AG04450 (cell line): ENCODE measurements at regions not wholly inside any gene's neighbourhood (a gene's known extent, or its start where the extent isn't known, plus 50 kb on each side); places are given as distances from the start of the nearest gene placed in this dataset.
"Not testable (repeated sequence)": the region's sequence is repeated elsewhere in the genome, so short reads cannot be mapped to it uniquely, and the experiment has no call there.

Experiments used
- CTCF ChIA-PET: fragments of 300-600, 350-600 bp; formaldehyde crosslinking; extraction: SDS; loops from one replicate; lab custom pipeline; 2022; ENCODE audit warnings: antibody characterized with exemption, inconsistent platforms; lab: Charles Lee
- POLR2A ChIA-PET: fragments of 350-600 bp; formaldehyde crosslinking; extraction: SDS; loops from one replicate; lab custom pipeline; 2021; ENCODE audit warnings: antibody characterized with exemption, inconsistent platforms; lab: Yijun Ruan, JAX
- DNase-seq: peaks from one replicate; pipeline ENCODE4 v3.0.0-alpha.2; 2011; ENCODE audit warnings: low read depth, low spot score
- H3K27ac ChIP-seq: one replicate; pipeline ENCODE4 v1.5.1; 2012; ENCODE audit warnings: low read depth, low read length, control low read depth
- H3K27me3 ChIP-seq: one replicate; pipeline ENCODE4 v1.6.0; 2012; ENCODE audit warnings: low read length; ENCODE audit not compliant: control insufficient read depth, insufficient read depth
- H3K4me3 ChIP-seq: 2 replicates; pipeline ENCODE4 v1.5.1; 2011; ENCODE audit warnings: mild to moderate bottlenecking, low read depth, low read length, control low read depth
- H3K9me3 ChIP-seq: 2 replicates; pipeline ENCODE4 v1.5.1; 2012; ENCODE audit warnings: low read length; ENCODE audit not compliant: control insufficient read depth, insufficient read depth
- TF ChIP-seq, protein P1 (sequence below): IDR thresholded peaks from 2 replicates; pipeline ENCODE4 v1.5.1; 2011; ENCODE audit warnings: low read depth, low read length, control low read depth, inconsistent platforms

DNA sequence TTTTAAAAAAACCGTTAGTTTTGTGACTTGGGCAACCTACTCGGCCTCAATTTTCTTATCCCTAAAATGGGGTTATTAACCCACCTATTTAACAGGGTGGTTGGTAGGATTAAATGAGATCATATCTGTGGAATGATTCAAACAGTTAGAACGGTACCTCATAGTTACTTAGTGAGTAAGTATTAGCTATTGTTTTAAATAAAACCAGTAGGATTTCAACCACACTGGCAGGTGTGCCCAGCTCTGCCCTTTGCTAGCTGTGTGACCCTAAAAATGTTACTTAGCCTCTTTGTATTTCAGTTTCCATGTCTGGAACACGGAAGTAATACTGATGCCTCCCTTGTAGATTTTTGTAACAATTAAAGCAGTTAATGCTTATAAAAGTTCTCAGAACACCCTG lies 225.8 kb upstream of the SPRY1 start:
- DNase-seq: no peak
- ChIA-PET CTCF (no interaction called here), POLR2A (interaction anchor here (0.6 kb wide), 1 partner anchor 662 kb away, joined by 3 read pairs; no protein-coding TSS in a partner anchor)
- Histone ChIP-seq H3K4me3 (no peak overlapping the region), H3K27ac (no peak overlapping the region), H3K27me3 (no peaks in the 10 kb centered on the region), H3K9me3 (no peaks in the 10 kb centered on the region)
- TF ChIP-seq, protein P1, sequence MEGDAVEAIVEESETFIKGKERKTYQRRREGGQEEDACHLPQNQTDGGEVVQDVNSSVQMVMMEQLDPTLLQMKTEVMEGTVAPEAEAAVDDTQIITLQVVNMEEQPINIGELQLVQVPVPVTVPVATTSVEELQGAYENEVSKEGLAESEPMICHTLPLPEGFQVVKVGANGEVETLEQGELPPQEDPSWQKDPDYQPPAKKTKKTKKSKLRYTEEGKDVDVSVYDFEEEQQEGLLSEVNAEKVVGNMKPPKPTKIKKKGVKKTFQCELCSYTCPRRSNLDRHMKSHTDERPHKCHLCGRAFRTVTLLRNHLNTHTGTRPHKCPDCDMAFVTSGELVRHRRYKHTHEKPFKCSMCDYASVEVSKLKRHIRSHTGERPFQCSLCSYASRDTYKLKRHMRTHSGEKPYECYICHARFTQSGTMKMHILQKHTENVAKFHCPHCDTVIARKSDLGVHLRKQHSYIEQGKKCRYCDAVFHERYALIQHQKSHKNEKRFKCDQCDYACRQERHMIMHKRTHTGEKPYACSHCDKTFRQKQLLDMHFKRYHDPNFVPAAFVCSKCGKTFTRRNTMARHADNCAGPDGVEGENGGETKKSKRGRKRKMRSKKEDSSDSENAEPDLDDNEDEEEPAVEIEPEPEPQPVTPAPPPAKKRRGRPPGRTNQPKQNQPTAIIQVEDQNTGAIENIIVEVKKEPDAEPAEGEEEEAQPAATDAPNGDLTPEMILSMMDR: no peak

DNA sequence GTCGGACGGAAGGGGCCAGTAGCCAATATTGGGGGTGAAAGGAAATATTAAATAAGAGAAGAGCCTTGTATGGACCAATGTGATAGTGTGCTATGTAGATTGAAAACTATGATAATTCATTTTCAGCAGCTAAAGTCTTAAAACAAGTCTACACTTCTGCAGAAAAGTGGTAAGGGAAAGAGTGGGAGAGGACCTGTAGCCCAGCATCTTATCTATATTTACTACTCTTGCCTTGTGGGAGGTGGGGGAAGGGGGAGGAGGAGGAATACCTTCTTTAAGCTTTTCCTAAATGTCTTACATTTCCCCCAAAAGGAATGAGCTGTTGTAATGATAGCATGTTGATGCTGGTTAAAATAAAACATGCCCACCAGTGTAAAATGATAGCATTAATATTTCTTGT lies 220.0 kb upstream of the SPRY1 start:
- H3K27me3 ChIP-seq: no peaks in the 10 kb centered on the region
- TF ChIP-seq, protein P1: no peak
- no peak for DNase-seq
- ChIA-PET POLR2A (interaction anchor here (0.6 to 0.7 kb wide), 2 partner anchors 33 to 167 kb away, joined by 5 read pairs; no protein-coding TSS in a partner anchor), CTCF (no interaction called here)
- no peak overlapping the region for H3K4me3 ChIP-seq
- H3K27ac ChIP-seq: no peak overlapping the region
- H3K9me3 ChIP-seq: no peaks in the 10 kb centered on the region

DNA sequence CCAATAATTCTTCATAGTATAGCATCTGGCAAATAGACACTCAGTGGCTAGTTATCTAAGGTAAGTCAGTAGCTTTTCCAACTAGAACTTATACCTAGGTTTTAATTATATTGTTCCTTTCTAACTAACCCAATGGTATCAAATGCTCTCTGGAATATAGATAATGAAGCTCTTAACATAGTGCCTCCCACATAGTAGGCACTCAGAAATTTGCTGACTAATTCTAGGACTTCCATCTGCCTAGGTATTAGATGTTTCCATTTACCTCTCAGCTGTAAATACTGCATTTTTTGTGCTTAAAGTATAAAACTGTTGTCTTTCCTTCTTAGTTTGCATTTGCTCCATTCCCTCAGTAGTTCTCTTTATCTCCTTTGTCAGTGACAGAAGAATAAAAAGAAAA lies 214.3 kb upstream of the SPRY1 start:
- H3K9me3 ChIP-seq: no peaks in the 10 kb centered on the region
- CTCF ChIA-PET: no interaction called here
- no peak for DNase-seq
- no peak overlapping the region for H3K27ac ChIP-seq
- POLR2A ChIA-PET: no interaction called here
- H3K4me3 ChIP-seq: no peak overlapping the region
- no peaks in the 10 kb centered on the region for H3K27me3 ChIP-seq
- TF ChIP-seq, protein P1: no peak

DNA sequence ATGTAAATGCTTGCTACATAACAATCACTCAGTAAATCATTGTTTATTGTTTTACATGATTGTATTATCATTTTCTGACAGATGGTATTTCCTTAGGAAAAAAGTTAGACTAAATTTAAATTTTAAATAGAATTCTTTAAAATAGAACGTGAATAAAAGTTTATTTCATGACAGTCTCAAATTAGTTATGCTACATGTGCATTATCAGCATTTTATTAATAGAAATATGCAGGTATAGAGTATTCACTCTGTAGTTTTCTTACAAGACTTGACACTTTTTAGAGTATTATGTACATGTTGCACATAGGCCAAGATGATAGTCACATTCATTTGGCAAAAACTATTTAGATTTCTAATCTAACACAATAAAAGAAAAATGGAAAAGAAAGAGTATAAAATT lies 213.3 kb upstream of the SPRY1 start:
- DNase-seq: no peak
- no peaks in the 10 kb centered on the region for H3K27me3 ChIP-seq
- no peak overlapping the region for H3K4me3 ChIP-seq
- H3K27ac ChIP-seq: no peak overlapping the region
- POLR2A ChIA-PET: no interaction called here
- TF ChIP-seq, protein P1: no peak
- CTCF ChIA-PET: no interaction called here
- no peaks in the 10 kb centered on the region for H3K9me3 ChIP-seq

DNA sequence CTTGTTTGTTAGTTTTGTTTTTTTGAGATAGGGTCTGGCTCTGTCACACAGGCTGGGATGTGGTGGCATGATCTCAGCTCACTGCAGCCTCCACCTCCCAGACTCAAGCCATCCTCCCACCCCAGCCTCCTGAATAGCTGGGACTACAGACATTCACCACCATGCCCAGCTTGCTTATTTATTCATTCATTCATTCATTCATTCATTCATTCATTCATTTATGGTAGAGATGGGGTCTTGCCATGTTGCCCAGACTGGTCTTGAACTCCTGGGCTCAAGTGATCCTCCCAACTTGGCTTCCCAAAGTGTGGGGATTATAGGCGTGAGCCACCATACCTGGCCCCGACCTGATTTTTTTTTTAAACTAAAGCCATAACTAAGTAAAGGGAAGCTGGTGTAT lies 212.8 kb upstream of the SPRY1 start:
- CTCF ChIA-PET, H3K27ac ChIP-seq, H3K27me3 ChIP-seq, H3K9me3 ChIP-seq, DNase-seq, POLR2A ChIA-PET, H3K4me3 ChIP-seq: not testable (repeated sequence)

DNA sequence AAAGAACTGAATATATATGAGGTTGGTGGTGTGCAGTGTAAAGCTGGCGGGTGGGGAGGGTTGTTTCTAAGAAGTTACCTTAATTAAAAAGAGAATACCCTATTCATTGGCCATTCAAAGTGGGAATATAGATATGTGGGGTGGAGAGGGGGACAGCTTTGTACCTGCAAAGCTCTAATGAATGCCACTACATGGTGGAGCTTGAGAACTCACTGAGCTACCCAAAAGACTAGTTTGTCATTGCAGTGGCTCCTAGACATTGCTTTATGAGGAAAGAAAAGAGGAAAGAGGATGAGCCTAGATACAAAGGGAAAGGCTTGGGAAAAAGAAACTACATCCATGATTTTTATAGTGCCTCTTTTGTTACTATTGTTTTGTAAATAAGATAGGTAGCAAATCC lies 209.9 kb upstream of the SPRY1 start:
- ChIA-PET POLR2A (no interaction called here), CTCF (no interaction called here)
- H3K27me3 ChIP-seq: no peaks in the 10 kb centered on the region
- no peaks in the 10 kb centered on the region for H3K9me3 ChIP-seq
- TF ChIP-seq, protein P1: no peak
- H3K27ac ChIP-seq: no peak overlapping the region
- no peak overlapping the region for H3K4me3 ChIP-seq
- no peak for DNase-seq
